Fibroblast of villous mesenchyme (primary cell): ENCODE measurements at regions not wholly inside any gene's neighbourhood (a gene's known extent, or its start where the extent isn't known, plus 50 kb on each side); places are given as distances from the start of the nearest gene placed in this dataset.

Source experiments
- DNase-seq: peaks from one replicate; pipeline ENCODE4 v3.0.0-alpha.2; 2010; ENCODE audit warnings: low read depth
- H3K4me3 ChIP-seq: 2 replicates; pipeline ENCODE4 v1.5.1; 2011; ENCODE audit warnings: low read depth, mild to moderate bottlenecking, low read length
- CTCF ChIP-seq: IDR thresholded peaks from 2 replicates; pipeline ENCODE4 v1.5.1; 2012; ENCODE audit warnings: low read depth, mild to moderate bottlenecking, low read length; ENCODE audit not compliant: insufficient read depth

DNA sequence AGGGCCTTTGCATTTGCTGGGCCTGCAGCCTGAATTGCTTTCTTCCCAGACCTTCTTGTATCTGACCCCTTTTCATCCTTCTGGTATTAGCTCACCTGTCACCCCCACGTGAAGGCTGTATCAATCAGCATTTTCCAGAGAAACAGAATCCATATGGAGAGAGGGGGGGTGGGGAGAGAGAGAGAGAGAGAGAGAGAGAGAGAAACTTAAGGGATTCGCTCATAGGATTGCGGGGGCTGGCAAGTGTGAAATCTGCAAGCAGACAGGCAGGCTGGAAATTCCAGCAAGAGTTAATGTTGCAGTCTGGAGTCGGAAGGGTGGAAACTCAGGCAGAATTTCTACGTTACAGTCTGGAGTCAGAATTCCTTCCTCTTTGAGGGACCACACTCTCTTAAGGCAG lies 410.7 kb upstream of the SULF2 start:
- DNase-seq: no peak
- no peak overlapping the region for H3K4me3 ChIP-seq
- TF ChIP-seq CTCF: no peak

DNA sequence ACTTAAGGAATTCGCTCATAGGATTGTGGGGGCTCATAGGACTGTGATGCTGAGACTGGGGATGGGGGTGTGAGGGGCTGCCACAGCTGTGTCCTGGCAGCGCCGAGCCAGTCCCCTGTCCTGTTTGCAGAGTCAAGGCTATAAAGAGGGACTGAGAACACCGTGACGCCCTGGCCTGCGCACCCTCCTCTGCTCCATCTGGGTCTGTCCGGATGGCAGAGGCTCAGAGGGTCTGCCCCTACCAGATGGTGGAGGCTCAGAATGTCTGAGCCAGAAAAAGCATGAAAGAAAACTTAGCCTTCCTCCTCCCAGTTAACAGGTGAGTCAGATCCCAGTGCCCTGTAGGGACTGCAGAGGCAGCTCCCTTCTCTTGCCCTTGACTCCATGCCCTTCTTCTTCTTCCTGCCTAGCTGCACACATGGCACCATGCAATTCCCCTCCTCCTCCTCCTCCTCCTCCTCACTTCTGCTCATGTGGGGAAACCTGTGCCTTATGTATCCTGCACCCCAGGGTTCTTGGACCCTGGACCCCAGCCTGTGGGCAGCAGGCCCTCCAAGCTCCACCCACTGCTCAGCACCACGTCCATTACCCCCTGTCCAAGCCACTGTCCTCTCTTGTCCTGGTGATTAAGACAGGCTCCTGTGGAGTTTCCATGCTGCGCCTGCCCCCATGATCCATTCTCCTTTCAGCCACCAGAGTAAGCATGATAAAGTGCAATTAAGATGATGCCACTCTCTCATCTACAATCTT lies 410.0 kb upstream of the SULF2 start:
- DNase-seq: no peak
- no peak overlapping the region for H3K4me3 ChIP-seq
- no peak for TF ChIP-seq CTCF

GRCh38 chr20:48194583-48194982 lies 409.3 kb upstream of the SULF2 start:
- DNase-seq: no peak
- no peak for TF ChIP-seq CTCF
- H3K4me3 ChIP-seq: no peak overlapping the region

- TF ChIP-seq CTCF: no peak
- no peak overlapping the region for H3K4me3 ChIP-seq
- DNase-seq: no peak
These were observed 408.5 kb upstream of the SULF2 start for GRCh38 chr20:48193627-48194425.

DNA sequence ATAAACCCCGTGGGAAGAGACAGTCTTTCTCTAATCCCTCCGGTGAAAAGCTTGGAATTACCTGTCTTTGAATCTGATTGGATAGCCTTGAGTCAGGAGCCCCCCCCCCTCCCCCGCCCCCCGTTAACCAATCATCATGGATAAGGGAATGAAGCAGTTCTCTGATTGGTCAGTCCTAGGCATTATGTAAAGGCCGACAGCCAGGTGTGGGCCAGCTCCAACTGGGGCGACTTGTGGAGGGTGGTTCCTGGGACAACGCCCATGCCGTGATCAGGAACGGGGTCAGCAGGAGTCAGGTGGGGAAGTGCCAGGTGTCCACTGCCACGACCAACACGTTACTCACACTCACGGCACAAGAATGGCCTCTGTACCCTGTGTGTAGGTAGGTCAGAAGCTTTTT lies 406.8 kb upstream of the SULF2 start:
- no peak overlapping the region for H3K4me3 ChIP-seq
- DNase-seq: no peak
- no peak for TF ChIP-seq CTCF

- no peak overlapping the region for H3K4me3 ChIP-seq
- TF ChIP-seq CTCF: no peak
- DNase-seq: no peak
These were observed 405.9 kb upstream of the SULF2 start for GRCh38 chr20:48191200-48191599.
